GM18507 (cell line): ENCODE measurements at regions not wholly inside any gene's neighbourhood (a gene's known extent, or its start where the extent isn't known, plus 50 kb on each side); places are given as distances from the start of the nearest gene placed in this dataset.

Experiments used
- DNase-seq: peaks from one replicate; pipeline ENCODE4 v3.0.0; 2011; ENCODE audit warnings: low read depth; ENCODE audit not compliant: insufficient read length; ENCODE audit errors: extremely low spot score
- FAIRE-seq: peaks from 2 replicates; lab custom pipeline; 2011; peaks lifted over from hg19 to GRCh38; lab: Jason Lieb, UNC

GRCh38 chr22:48857202-48857805, 970.4 kb downstream of the BRD1 start:
- DNase-seq (no peak), FAIRE-seq (no peak)

GRCh38 chr22:48856308-48856615, 971.4 kb downstream of the BRD1 start:
- FAIRE-seq, result no peak
- DNase-seq, result no peak

DNA sequence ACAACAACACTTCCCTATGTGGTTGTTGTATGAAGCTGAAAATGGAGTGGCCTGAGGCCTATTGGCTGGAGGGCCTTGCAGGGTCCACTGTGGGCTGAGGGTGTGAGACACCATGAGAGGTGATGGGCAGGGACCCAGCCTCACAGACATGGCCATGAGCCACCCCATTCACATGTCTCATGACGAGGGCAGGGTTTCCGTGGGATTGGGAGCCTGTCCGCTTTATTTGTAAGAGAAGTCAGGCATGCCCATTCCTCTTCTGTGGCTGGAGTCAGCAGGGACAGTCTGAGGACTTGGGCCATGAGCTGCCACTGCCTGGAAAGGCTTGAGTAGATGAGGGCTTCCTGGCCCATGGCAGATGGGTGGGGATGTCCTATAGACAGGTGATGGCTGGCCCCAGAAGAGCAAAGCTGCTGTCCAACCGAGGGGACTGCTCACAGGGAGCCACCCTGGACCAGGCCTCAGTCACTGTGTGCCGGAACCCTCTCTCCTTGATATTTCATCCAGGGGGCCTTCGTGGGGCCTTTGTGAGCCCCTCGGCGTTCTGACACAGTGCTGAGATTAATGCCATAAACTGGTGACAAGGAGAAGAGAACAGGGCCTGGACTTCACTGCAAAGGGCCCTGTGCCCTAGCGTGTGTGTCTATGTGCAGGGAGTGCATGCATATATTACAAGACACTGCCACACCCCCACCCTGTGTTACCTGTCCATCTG, 971.9 kb downstream of the BRD1 start:
- FAIRE-seq (no peak), DNase-seq (no peak)

GRCh38 chr22:48855013-48855412, 972.7 kb downstream of the BRD1 start:
- DNase-seq (no peak), FAIRE-seq (no peak)

DNA sequence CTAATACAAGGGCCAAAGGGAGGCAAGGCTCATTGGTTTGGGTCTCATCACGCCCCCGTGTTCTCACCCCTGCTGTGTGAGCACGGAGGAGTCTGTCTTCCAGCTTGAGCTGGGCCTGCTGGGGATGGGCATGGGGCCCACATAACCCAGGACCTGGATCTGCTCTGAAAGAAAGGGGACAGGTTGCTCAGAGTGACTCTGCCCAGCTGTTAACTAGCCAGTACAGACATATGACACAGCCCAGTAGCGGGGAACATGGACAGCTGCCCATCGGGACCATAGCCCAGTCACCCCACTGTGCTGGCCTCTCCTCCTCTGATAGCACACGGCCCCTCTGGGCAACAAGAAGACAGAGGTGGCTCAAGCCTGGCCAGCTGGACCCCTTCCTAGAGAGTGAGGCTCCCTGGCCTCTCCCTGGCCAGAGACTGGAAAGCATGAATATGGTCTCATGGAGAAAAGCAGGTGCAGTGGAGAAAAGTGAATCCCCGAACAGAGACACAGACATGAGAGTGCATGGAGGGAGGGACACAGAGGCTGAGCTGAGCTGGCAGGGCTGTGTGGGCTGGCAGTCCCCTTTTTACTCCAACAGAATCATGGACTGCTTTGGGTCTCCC, 973.9 kb downstream of the BRD1 start:
- FAIRE-seq (no peak), DNase-seq (no peak)

DNA sequence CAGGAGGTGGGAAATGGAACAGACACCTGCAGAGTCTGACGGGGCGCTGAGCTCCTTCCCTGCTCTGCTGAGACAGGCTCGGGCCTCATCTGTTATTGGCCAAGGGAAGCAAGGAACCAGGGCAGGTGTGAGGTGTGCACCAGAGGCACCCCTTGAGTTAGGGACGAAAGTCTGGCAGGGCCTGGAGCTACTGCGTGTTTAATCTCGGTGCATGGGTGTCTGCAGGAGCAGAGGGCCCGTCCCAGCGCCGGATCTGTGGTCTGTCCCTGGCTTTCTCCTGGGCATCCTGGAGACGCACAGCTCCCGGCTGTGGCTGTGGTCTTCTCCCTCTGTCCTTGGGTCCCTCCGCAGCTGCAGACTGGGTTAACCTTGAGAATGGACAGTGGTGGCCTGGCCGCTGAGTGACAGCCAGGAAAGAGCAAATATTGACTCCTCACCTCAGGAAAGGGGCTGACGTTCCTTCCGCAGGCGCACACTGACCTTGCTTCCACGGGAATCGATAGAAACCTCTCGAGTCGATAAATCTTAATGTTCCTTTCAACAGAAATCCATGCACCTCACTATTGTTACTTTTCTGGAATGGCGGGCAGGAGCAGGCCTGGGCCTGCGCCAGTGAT, 975.6 kb downstream of the BRD1 start:
- no peak for DNase-seq
- no peak for FAIRE-seq

GRCh38 chr22:48850658-48851287, 976.9 kb downstream of the BRD1 start:
- FAIRE-seq (no peak), DNase-seq (no peak)

DNA sequence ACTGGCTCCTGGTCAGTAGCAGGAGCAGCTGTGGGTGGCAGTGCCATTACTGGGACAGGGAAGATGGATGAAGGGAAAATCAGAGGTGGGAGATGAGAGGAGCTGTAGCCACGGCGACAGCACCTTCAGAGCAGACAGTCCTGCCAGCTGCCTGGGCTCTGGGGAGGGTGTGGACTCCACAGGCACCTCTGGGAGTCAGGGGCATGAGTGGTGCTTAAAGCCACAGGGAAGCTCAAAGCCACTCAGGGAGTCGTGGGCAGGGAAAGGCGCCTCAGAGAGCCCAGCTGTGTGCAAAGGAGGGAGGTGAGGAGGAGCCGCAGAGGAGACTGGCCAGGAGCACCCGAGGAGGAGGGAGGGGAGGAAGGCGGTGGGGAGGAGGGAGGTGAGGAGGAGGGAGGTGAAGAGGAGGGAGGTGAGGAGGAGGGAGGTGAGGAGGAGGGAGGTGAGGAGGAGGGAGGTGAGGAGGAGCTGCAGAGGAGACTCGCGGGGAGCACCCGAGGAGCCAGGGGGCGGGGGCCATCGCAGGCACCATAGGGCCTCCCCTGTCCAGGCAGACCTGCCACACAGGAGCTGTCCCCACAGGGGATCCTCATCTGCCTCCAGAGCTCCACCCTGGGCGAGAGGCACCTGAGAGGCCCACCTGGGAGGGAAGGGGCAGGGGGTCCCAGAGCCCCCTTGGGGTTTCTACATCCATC, 977.6 kb downstream of the BRD1 start:
- no peak for FAIRE-seq
- no peak for DNase-seq

DNA sequence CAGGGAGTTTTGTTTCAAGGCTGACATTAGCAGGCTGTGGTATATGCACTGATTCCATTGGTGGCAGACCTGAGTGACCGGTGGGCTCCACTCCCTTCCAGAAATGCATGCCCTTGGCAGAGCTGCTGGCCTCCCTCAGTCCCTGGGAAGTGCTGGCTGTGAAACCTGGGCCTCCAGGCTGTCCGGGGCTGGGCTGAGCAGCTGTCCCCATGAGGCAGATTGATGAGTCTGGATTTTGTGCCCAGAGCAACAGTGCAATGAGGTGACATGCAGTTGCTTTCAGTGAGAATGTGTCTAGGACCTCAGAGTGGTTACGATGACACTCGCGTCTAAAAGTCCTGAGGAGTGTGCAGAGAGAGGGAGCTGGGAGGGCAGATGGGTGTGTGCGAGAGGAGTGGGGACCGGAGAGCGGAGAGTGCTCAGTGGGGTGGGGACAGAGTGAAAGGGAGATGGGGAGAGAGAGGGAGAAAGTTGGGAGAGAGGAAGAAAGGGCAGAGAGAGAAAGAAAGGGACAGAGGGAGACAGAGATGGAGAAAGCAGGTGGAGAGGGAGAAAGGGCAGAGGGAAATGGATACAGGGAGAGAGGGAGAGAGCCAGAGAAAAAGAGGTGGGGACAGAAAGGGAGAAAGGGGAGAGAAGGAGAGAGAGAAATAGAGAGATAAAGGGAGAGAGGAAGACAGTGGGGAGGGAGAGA, 978.3 kb downstream of the BRD1 start:
- DNase-seq, result no peak
- no peak for FAIRE-seq

DNA sequence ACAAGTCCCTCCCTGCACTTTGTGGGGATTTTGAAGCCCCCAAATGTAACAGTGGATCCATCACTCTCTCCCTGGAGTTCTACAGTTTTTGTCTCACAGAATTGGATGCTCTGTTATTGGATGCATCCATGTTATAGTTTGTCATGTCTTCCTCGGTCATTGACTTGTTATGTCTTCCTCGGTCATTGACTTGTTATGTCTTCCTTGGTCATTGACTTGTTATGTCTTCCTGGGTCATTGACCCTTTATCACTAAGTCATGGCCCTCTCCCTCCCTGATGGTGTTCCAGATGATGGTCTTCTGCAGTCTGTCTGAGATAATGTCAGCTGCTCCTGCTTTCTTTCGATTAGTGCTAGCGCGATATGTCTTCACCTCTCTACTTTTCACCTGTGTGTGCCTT, 981.5 kb downstream of the BRD1 start:
- FAIRE-seq, result no peak

DNA sequence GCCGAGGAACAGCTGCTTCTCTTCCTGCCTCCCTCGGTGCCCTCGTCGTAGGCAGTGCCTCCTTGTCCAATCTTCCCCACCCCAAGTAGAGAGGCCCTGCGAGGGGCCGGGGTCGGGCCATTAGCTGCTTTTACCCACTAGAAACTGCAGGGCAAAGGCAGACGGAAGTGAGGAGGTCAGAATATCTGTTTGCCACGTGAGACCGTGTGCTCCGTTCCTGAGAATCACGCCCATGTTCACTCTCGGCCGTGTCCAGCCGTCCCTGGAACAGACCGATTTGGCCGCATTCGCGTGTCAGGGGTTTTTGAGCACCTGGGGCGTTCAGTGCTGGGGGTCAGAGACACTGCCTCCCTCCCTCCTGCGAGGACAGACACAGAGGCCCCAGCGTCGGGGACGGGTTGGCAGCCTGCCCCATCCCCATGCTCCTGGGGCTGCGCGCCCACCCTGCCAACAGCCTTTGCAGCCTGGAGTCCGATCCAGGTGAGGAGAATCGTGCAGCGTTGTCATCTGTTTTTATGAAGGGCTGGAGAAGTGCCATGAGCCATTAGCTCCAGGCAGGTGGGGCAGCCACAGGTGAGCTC, 982.2 kb downstream of the BRD1 start:
- DNase-seq (no peak), FAIRE-seq (no peak)

More for the DNA sequence above, 981.5 kb downstream of the BRD1 start:
- no peak for DNase-seq

DNA sequence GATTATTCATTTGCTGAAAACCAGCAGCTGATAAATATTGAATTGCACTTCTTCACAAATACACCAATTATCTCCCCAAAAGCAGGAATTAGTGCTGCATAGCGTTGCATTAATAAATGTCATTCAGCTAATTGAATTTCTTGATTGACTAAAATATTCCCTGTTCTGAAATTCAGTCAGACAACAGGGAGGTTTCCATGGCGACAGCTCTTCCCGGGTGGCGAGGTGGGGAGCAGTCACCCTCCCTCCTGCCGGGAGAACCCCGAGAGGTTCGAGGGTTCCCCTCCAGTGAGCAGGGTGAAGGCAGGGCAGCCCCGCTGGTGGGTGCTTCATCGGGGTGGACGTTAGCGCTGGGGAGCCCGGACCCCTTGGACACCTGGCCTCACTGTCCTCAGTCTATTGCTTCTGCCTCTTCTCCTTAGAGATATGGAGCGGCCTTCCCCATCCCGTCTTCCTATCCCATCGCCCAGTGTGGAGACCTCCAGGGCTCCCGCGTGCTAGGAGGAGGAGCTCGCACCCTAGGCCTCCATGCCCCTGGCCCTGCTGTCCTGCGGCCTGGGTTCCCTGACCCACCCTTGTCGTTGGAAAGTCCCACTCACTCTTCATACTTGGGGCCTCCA, 983.5 kb downstream of the BRD1 start:
- no peak for DNase-seq
- no peak for FAIRE-seq

GRCh38 chr22:48843640-48844039, 984.0 kb downstream of the BRD1 start:
- DNase-seq (no peak), FAIRE-seq (no peak)

DNA sequence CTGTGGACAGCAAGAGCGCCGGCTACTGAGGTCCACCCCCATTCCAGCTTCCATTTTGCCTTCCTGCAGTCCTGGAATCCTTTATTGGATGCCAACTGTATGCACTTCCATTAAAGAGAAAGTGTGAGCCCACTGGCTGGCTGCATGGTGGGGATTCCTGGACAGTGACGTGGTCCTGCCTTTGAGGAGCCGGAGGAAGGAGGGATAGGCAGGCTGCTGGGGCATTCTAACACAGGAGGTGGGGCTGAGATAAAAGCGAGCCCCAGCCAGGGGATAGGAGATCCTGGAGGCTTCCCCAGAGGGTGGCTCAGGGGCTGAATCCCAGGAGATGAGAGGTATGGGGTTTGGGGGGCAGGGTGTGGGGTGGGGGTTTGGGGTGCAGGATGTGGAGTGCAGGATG, 984.7 kb downstream of the BRD1 start:
- DNase-seq (no peak), FAIRE-seq (no peak)

DNA sequence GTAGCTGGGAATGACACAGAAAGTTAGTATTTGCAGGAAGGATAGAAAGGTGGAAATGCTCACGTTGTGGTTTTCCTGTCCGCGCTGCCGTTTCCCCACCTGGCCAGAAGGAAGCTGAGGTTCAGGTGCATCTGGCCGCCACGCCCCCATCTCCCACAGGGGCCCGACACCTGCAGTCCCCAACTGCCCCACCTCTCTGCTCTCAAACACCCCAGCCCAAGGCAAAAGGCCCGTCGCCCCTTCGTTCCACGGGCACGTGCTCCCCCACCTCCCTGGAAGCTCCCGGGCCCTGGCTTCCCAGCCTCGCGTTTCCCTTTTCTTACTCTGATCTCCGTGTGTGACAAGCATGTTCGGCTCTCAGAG, 985.1 kb downstream of the BRD1 start:
- FAIRE-seq (no peak), DNase-seq (no peak)

- FAIRE-seq (no peak), DNase-seq (no peak)
Observed at GRCh38 chr22:48841881-48842582, 985.6 kb downstream of the BRD1 start.

DNA sequence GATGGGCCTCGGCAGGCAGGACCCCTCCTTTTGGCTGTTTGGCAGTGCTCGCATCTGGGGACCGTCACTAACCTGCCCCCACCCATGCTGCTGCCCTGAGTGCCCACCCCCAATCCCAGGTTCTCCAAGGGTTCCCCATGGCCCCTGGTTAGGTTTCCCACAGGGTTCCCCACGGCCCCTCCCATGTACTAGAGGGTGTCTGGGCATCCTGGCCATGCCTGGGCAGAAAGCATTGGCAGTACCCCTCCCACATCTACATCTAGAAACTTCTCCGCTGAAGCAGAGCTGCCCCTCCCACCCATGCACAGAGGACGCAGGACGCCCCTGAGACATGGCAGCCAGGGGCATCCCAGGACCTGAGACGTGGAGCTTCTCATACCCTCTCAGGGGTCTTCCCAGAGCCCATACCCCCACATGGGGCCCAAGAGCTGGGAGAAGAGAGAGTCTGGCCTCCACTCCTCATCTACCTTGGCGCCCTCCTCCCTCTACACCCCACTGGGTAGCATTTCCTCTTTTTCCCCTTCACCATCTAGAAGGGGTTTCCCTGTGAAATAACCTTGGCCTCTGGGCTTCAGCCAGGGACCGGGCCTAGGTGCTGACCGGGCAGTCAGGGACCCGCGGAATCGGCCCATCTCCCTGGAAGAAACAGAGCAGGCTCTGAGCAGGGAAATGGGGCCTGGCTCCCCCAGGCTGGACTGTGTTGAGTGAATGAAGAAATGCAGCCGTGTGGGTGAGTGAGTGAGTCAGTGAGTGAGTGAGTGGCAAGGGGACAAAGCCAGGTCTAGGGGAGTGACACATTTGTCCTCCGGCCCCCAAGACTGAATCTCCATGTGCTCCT, 987.3 kb downstream of the BRD1 start:
- no peak for DNase-seq
- no peak for FAIRE-seq
